LNCAP (cell line): ENCODE measurements at regions not wholly inside any gene's neighbourhood (a gene's known extent, or its start where the extent isn't known, plus 50 kb on each side); places are given as distances from the start of the nearest gene placed in this dataset.

ENCODE experiments used
- CTCF ChIP-seq: fragments of 450-650 bp; IDR thresholded peaks from 2 replicates; pipeline ENCODE4 v1.5.1; 2017; ENCODE audit warnings: mild to moderate bottlenecking

DNA sequence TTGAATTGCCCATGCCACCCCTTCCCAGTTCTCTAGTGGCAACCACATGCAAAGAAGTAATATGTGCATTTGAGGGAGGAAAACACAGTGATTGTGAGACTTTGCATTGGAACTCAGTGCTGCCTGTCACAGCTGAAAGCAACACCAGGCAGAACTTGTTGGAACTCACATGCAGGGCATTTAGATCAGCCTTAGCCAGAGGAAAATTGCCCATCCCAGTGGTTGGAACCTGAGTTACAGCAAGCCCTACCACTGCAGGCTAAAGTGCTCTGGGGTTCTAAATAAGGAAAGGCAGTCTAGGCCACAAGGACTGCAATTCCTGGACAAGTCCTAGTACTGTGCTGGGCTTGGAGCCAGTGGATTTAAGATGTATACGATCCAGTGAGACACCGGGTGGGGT, 245.3 kb upstream of the UFL1 start:
- no peak for TF ChIP-seq CTCF

DNA sequence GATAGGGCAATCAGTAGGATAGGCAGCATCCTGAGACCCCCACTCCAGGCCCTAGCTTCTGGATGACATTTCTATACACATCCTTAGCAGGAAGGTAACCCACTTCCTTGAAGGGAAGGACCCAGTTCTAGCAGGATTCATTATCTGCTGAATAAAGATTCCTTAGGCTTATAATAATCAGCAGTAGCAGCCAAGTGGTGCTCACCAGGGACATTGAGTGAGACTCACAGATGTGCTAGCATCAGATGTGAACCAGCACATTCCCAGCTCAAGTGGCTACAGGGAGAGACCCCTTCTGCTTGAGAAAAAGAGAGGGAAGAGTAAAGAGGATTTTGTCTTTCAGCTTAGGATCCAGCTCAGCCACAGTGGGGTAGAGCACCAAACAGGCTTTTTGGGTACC, 244.8 kb upstream of the UFL1 start:
- TF ChIP-seq CTCF = no peak

DNA sequence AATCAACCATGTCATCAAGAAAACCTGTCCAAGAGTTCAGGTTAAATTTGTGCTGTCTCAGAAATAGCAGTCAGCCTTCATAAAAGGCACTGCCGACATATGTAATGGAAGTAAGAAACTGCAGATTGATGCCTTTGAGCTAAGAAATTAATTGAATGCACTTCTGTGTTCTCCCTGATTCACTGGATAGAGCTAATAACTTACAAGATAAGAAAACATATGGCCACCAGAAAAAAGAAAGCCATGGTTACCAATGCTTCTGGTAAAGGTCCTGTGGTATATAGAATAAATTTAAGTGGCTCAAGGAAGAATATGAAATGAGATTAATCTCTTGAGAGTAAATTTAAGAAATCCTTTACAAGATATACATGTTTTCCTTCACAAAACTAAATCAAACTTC, 242.5 kb upstream of the UFL1 start:
- TF ChIP-seq CTCF = no peak

- no peak for TF ChIP-seq CTCF
Observed at GRCh38 chr6:96286503-96286902, 235.1 kb upstream of the UFL1 start.

DNA sequence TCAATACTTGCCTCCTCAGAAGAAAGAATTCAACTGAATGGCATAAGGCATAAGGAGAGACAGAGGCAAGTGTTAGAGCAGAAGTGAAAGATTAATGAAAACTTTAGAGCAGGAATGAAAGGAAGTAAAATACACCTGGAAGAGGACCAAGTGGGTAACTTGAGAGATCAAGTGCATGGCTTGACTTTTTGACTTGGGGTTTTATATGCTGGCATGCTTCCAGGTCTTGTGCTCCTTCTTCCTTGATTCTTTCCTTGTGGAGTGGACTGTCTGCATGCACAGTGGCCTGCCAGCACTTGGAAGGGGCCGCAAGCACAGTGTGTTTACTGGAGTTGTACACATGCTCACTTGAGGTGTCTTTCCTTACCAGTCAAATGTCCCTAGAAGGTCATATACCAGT, 222.1 kb upstream of the UFL1 start:
- no peak for TF ChIP-seq CTCF

GRCh38 chr6:96301023-96301422, 220.6 kb upstream of the UFL1 start:
- no peak for TF ChIP-seq CTCF

DNA sequence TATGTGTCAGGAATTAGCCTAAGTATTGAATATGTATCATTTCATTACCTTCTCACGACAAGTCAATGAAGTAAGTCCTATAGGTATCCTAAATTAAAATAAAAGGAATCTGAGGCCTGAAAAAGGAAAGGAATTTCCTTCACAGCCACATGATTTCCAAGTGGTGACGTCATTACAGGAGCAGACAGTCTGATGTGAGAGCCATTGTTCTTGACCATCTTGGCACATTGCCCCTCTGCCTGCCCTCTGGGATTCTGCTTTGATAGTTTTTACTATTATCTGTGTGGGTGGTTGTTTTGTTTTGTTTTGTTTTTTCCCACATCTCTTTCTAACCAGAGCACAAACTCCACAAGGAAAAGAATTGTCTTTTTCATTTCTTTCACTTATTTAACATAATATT, 219.8 kb upstream of the UFL1 start:
- TF ChIP-seq CTCF = no peak

- TF ChIP-seq CTCF = no peak
Observed at GRCh38 chr6:96302991-96303390, 218.6 kb upstream of the UFL1 start.
